ENCODE measurements at regions not wholly inside any gene's neighbourhood (a gene's known extent, or its start where the extent isn't known, plus 50 kb on each side); places are given as distances from the start of the nearest gene placed in this dataset.

DNA sequence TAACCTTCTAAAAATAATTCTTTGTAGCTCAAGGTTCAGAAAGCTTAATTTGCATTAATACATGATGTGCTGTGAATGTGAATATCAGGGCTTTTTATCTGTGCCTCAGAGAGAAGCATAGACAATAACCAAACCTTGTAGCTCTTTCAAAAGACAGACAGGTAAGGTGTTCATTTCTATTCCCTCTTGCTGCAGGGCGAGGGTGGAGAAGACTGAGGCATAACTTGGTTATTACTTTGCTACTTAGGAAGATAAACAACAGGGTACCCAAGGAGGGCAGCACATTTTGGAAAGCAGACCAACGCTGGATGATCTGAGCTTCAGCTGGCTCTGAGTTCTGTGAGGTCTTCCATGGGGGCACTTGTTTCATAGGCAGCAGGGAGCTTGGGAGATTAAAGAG is 408.6 kb upstream of the RARB start:
- Histone ChIP-seq H3K9me3 (ENCODE audit: control insufficient read depth in 2 of 2, low read length in 2 of 2) (no peaks in the 10 kb centered on the region), H3K4me1 (ENCODE audit: control insufficient read depth, insufficient read depth, low read length, poor library complexity, severe bottlenecking) (no peaks in the 10 kb centered on the region), H3K27ac (ENCODE audit: insufficient read depth, low read length, poor library complexity, severe bottlenecking) (no peak overlapping the region), H3K4me3 (ENCODE audit: low read depth, low read length) (no peak overlapping the region), H3K27me3 (ENCODE audit: control insufficient read depth, insufficient read depth, low read length) (no peaks in the 10 kb centered on the region), H3K36me3 (ENCODE audit: control insufficient read depth, insufficient read depth, low read length) (no peaks in the 10 kb centered on the region)
- DNase-seq (no peak), ATAC-seq (ENCODE audit: low read depth in 2 of 2) (no peak)
- Mint-ChIP-seq H3K27ac (no peak overlapping the region), H3K4me1 (no peaks in the 10 kb centered on the region), H3K36me3 (no peaks in the 10 kb centered on the region), H3K9me3 (peaks cover 0 to 6% (median 2%) of the 10 kb centered on the region in 7 donors), H3K4me3 (no peak overlapping the region), H3K27me3 (no peaks in the 10 kb centered on the region)

DNA sequence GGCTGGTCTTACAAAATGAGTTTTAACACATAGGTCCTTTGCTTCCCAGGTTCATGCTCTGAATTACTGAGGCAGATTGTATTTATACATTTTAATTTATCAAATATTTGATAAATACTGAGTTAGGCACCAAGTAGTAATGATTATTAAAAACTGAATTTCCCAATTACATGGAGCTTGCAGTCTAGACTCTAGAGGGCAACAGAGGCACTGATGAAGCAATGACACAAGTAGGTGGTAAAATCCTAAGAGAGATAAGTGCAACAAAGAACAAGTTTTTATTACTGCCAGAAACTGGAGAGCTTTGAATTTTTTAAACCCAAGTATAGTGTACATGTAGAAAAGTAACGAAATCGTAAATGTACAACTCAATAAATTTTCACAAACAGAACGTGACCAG is 406.2 kb upstream of the RARB start:
- Mint-ChIP-seq H3K36me3 (no peaks in the 10 kb centered on the region), H3K27ac (no peak overlapping the region), H3K4me1 (no peaks in the 10 kb centered on the region), H3K9me3 (peaks cover 0 to 6% (median 3%) of the 10 kb centered on the region in 7 donors), H3K4me3 (no peak overlapping the region), H3K27me3 (no peaks in the 10 kb centered on the region)
- no peaks in the 10 kb centered on the region for H3K27me3 ChIP-seq (ENCODE audit: control insufficient read depth, insufficient read depth, low read length)
- no peak overlapping the region for H3K4me3 ChIP-seq (ENCODE audit: low read depth, low read length)
- H3K27ac ChIP-seq (ENCODE audit: insufficient read depth, low read length, poor library complexity, severe bottlenecking), result no peak overlapping the region
- H3K4me1 ChIP-seq (ENCODE audit: control insufficient read depth, insufficient read depth, low read length, poor library complexity, severe bottlenecking), result no peaks in the 10 kb centered on the region
- DNase-seq, result no peak
- no peak for ATAC-seq (ENCODE audit: low read depth in 2 of 2)
- H3K36me3 ChIP-seq (ENCODE audit: control insufficient read depth, insufficient read depth, low read length), result no peaks in the 10 kb centered on the region
- no peaks in the 10 kb centered on the region for H3K9me3 ChIP-seq (ENCODE audit: control insufficient read depth in 2 of 2, low read length in 2 of 2)

DNA sequence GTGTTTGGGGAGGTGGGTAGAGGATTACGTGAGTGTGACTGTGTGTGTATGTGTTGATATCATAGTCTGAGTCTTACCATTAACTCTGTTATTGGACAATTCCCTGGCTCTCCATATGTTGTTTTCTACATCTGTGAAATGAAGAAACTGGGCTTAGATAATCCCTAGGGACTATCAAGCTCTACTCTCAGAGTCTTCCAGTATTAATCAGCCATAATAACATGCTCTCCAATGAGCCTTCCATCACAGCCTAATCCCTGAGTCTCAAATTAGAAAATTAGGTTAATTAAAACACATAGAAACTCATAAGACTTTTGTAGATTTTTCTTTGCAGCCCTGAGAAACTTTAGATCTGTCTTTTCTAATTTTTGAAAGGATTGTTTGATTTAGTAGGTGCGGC is 404.2 kb upstream of the RARB start:
- Mint-ChIP-seq H3K4me3 (no peak overlapping the region), H3K36me3 (no peaks in the 10 kb centered on the region), H3K4me1 (no peaks in the 10 kb centered on the region), H3K9me3 (peaks cover 0 to 5% (median 2%) of the 10 kb centered on the region in 7 donors), H3K27me3 (no peaks in the 10 kb centered on the region), H3K27ac (no peak overlapping the region)
- Histone ChIP-seq H3K9me3 (ENCODE audit: control insufficient read depth in 2 of 2, low read length in 2 of 2) (no peaks in the 10 kb centered on the region), H3K27ac (ENCODE audit: insufficient read depth, low read length, poor library complexity, severe bottlenecking) (no peak overlapping the region), H3K27me3 (ENCODE audit: control insufficient read depth, insufficient read depth, low read length) (no peaks in the 10 kb centered on the region), H3K4me3 (ENCODE audit: low read depth, low read length) (no peak overlapping the region), H3K36me3 (ENCODE audit: control insufficient read depth, insufficient read depth, low read length) (no peaks in the 10 kb centered on the region), H3K4me1 (ENCODE audit: control insufficient read depth, insufficient read depth, low read length, poor library complexity, severe bottlenecking) (no peaks in the 10 kb centered on the region)
- no peak for ATAC-seq (ENCODE audit: low read depth in 2 of 2)
- no peak for DNase-seq

DNA sequence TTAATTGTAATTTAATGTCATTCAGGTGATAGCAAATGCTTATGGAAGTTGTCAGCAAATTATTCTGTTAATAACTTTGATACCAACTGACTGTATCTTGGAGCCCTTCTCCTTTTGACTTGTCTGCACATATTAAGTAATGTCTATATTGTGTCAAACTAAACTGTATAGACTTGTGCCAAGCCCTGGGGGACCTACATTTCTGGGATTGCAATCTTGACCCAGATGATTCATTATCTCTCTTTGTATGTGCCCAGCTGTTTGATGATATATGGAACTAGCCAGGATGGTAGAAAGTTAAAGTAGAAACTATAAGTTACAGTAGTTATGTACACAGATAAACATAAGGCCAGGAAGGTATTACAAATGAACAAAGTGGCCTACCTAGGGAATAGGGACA is 402.8 kb upstream of the RARB start:
- Histone ChIP-seq H3K27ac (ENCODE audit: insufficient read depth, low read length, poor library complexity, severe bottlenecking) (no peak overlapping the region), H3K4me3 (ENCODE audit: low read depth, low read length) (no peak overlapping the region), H3K9me3 (ENCODE audit: control insufficient read depth in 2 of 2, low read length in 2 of 2) (no peaks in the 10 kb centered on the region), H3K36me3 (ENCODE audit: control insufficient read depth, insufficient read depth, low read length) (no peaks in the 10 kb centered on the region), H3K27me3 (ENCODE audit: control insufficient read depth, insufficient read depth, low read length) (no peaks in the 10 kb centered on the region), H3K4me1 (ENCODE audit: control insufficient read depth, insufficient read depth, low read length, poor library complexity, severe bottlenecking) (no peaks in the 10 kb centered on the region)
- no peaks in the 10 kb centered on the region for H3K4me1 Mint-ChIP-seq
- no peaks in the 10 kb centered on the region for H3K36me3 Mint-ChIP-seq
- H3K4me3 Mint-ChIP-seq, result no peak overlapping the region
- H3K9me3 Mint-ChIP-seq, result peaks cover 0 to 5% (median 2%) of the 10 kb centered on the region in 7 donors
- H3K27me3 Mint-ChIP-seq, result no peaks in the 10 kb centered on the region
- H3K27ac Mint-ChIP-seq, result no peak overlapping the region
- no peak for ATAC-seq (ENCODE audit: low read depth in 2 of 2)
- no peak for DNase-seq

DNA sequence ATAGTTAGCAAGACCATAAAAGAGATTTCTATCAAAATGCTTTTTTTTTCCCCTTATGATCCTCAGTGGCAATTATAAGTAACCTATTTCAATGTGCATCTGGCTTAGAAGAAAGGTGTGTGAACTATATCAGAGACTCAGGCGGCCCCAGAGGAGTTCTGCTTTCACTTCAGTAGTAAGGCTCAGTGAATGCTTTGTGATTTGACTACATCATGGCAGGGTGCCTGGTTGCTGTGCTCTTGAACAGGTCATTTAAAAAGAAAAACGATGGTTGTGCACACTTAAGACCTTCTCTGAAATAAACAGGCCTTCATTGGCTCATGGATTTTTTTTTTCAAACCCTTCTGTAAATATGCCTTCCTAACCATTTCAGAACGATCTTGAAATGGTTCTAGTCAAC is 400.4 kb upstream of the RARB start:
- no peaks in the 10 kb centered on the region for H3K27me3 ChIP-seq (ENCODE audit: control insufficient read depth, insufficient read depth, low read length)
- H3K36me3 ChIP-seq (ENCODE audit: control insufficient read depth, insufficient read depth, low read length), result no peaks in the 10 kb centered on the region
- DNase-seq, result no peak
- H3K9me3 Mint-ChIP-seq, result peaks cover 0 to 9% (median 2%) of the 10 kb centered on the region in 7 donors
- H3K27ac Mint-ChIP-seq, result no peak overlapping the region
- H3K27ac ChIP-seq (ENCODE audit: insufficient read depth, low read length, poor library complexity, severe bottlenecking), result no peak overlapping the region
- no peaks in the 10 kb centered on the region for H3K9me3 ChIP-seq (ENCODE audit: control insufficient read depth in 2 of 2, low read length in 2 of 2)
- no peaks in the 10 kb centered on the region for H3K4me1 ChIP-seq (ENCODE audit: control insufficient read depth, insufficient read depth, low read length, poor library complexity, severe bottlenecking)
- ATAC-seq (ENCODE audit: low read depth in 2 of 2), result no peak
- no peaks in the 10 kb centered on the region for H3K27me3 Mint-ChIP-seq
- H3K36me3 Mint-ChIP-seq, result no peaks in the 10 kb centered on the region
- H3K4me1 Mint-ChIP-seq, result no peaks in the 10 kb centered on the region
- H3K4me3 Mint-ChIP-seq, result no peak overlapping the region
- H3K4me3 ChIP-seq (ENCODE audit: low read depth, low read length), result no peak overlapping the region

DNA sequence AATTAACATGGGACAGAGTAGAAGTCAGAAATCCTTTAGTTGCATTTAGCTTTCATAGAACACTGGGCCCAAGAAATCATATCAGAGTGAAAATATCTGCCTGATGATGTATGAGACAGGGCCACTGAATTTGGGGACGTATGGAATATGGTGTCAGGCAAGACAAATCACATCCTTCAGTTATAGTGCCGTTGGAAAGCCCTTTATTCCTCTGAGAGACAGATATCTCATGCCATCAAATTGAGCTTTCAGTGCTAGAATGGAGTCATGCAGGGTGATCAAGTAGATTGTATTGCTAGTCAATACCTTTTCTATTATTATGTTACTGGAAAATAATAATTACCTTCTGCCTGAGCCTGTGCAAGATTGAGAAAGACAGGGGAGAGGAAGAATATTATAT is 398.2 kb upstream of the RARB start:
- Histone ChIP-seq H3K27ac (ENCODE audit: insufficient read depth, low read length, poor library complexity, severe bottlenecking) (no peak overlapping the region), H3K9me3 (ENCODE audit: control insufficient read depth in 2 of 2, low read length in 2 of 2) (no peaks in the 10 kb centered on the region), H3K27me3 (ENCODE audit: control insufficient read depth, insufficient read depth, low read length) (no peaks in the 10 kb centered on the region), H3K4me1 (ENCODE audit: control insufficient read depth, insufficient read depth, low read length, poor library complexity, severe bottlenecking) (no peaks in the 10 kb centered on the region), H3K36me3 (ENCODE audit: control insufficient read depth, insufficient read depth, low read length) (no peaks in the 10 kb centered on the region), H3K4me3 (ENCODE audit: low read depth, low read length) (no peak overlapping the region)
- ATAC-seq (ENCODE audit: low read depth in 2 of 2) (no peak), DNase-seq (no peak)
- Mint-ChIP-seq H3K9me3 (peaks cover 0 to 9% (median 0%) of the 10 kb centered on the region in 7 donors), H3K4me3 (no peak overlapping the region), H3K27me3 (no peaks in the 10 kb centered on the region), H3K27ac (no peak overlapping the region), H3K36me3 (no peaks in the 10 kb centered on the region), H3K4me1 (no peaks in the 10 kb centered on the region)

DNA sequence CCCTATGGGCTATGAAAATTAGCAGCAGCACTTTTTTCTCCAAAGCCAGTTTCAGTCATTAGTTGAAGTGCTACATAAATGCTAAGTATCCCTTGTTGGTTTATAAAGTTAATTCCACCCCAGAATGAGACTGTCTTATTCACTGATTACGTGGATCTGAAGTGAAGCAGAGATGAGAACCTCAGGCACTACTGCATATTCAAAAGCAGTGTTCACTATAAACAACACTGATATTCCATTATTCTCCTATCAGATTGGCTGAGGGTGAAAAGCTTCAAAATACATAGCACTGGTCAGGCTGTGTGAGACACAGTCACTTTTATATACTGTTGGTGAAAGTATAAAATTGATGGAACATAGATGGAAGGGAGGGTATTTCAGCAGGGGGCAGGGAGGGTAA is 395.7 kb upstream of the RARB start:
- Histone ChIP-seq H3K36me3 (ENCODE audit: control insufficient read depth, insufficient read depth, low read length) (no peaks in the 10 kb centered on the region), H3K4me3 (ENCODE audit: low read depth, low read length) (no peak overlapping the region), H3K4me1 (ENCODE audit: control insufficient read depth, insufficient read depth, low read length, poor library complexity, severe bottlenecking) (no peaks in the 10 kb centered on the region), H3K9me3 (ENCODE audit: control insufficient read depth in 2 of 2, low read length in 2 of 2) (no peaks in the 10 kb centered on the region), H3K27ac (ENCODE audit: insufficient read depth, low read length, poor library complexity, severe bottlenecking) (no peak overlapping the region), H3K27me3 (ENCODE audit: control insufficient read depth, insufficient read depth, low read length) (no peaks in the 10 kb centered on the region)
- no peak overlapping the region for H3K27ac Mint-ChIP-seq
- H3K36me3 Mint-ChIP-seq, result no peaks in the 10 kb centered on the region
- peaks cover 0 to 6% (median 0%) of the 10 kb centered on the region in 7 donors for H3K9me3 Mint-ChIP-seq
- no peak for DNase-seq
- H3K27me3 Mint-ChIP-seq, result no peaks in the 10 kb centered on the region
- H3K4me3 Mint-ChIP-seq, result no peak overlapping the region
- H3K4me1 Mint-ChIP-seq, result no peaks in the 10 kb centered on the region
- ATAC-seq (ENCODE audit: low read depth in 2 of 2), result no peak

DNA sequence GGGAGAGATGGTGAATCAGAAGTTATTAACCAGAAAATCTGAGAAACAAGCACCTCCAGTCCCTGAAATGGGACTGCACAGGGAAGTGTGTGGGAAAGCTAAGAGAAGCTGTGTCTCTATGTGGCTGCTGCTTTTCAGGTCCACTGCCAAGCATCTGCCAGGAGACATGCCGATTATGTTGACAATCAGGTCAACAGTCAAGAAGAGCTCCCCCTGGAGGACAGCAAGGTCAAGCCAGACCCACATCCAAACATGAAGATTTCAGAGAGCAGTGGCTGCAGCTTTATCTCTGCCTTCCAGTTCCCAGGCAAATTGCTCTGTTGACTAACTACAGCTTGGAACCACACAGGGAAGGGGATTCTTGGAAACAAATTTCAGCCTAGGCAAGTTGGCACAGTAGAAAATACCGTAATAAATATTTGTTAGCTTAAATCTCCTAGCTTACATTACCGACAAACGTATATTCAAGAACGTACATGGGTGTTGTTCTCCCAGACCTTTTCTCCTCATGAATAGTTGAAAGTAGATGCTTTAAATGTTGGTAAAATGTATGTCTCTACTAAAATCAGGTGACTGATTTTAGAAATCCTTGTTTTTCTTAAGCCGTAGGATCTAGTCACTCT is 394.5 kb upstream of the RARB start:
- Mint-ChIP-seq H3K4me1 (no peaks in the 10 kb centered on the region), H3K9me3 (peaks cover 0 to 9% (median 3%) of the 10 kb centered on the region in 7 donors), H3K36me3 (no peaks in the 10 kb centered on the region), H3K27ac (no peak overlapping the region), H3K4me3 (no peak overlapping the region), H3K27me3 (no peaks in the 10 kb centered on the region)
- H3K4me1 ChIP-seq (ENCODE audit: control insufficient read depth, insufficient read depth, low read length, poor library complexity, severe bottlenecking), result no peaks in the 10 kb centered on the region
- no peaks in the 10 kb centered on the region for H3K9me3 ChIP-seq (ENCODE audit: control insufficient read depth in 2 of 2, low read length in 2 of 2)
- no peak for ATAC-seq (ENCODE audit: low read depth in 2 of 2)
- no peaks in the 10 kb centered on the region for H3K36me3 ChIP-seq (ENCODE audit: control insufficient read depth, insufficient read depth, low read length)
- no peaks in the 10 kb centered on the region for H3K27me3 ChIP-seq (ENCODE audit: control insufficient read depth, insufficient read depth, low read length)
- no peak overlapping the region for H3K27ac ChIP-seq (ENCODE audit: insufficient read depth, low read length, poor library complexity, severe bottlenecking)
- no peak overlapping the region for H3K4me3 ChIP-seq (ENCODE audit: low read depth, low read length)
- peak in 1 of 3 donors; percentile 21 for DNase-seq

All from CD4-positive, CD25-positive, alpha-beta regulatory T cell (primary cell).